H1 (cell line): ENCODE measurements at regions not wholly inside any gene's neighbourhood (a gene's known extent, or its start where the extent isn't known, plus 50 kb on each side); places are given as distances from the start of the nearest gene placed in this dataset.

Experiments used
- CTCF ChIA-PET: fragments of 300-600 bp; sonication (Branson Sonifier 250); formaldehyde crosslinking; loops from one replicate; lab custom pipeline; 2021; ENCODE audit not compliant: partially characterized antibody; lab: Charles Lee
- POLR2A ChIA-PET: fragments of 300-600 bp; sonication (Branson Sonifier 250); formaldehyde crosslinking; loops from one replicate; lab custom pipeline; 2021; ENCODE audit warnings: inconsistent platforms; ENCODE audit not compliant: partially characterized antibody; lab: Charles Lee
- DNase-seq, 2 experiments: peaks; one replicate each; pipeline versions ENCODE4 v3.0.0 to v3.0.0-alpha.2; 2010 to 2022; ENCODE audit warnings: low spot score in 2 of 2, low read depth in 1 of 2, mixed read lengths in 1 of 2
- FAIRE-seq: peaks from 2 replicates; lab custom pipeline; 2011; peaks lifted over from hg19 to GRCh38; lab: Jason Lieb, UNC
- H2AFZ ChIP-seq: 2 replicates; pipeline ENCODE4 v1.8.1; 2012; ENCODE audit warnings: low read length, inconsistent platforms
- H2AK5ac ChIP-seq: 2 replicates; pipeline ENCODE4 v1.6.1; 2013; ENCODE audit warnings: low read depth, low read length
- H2BK120ac ChIP-seq: replicated peaks from 2 replicates; pipeline ENCODE3; 2013; ENCODE audit warnings: low read depth, low read length, inconsistent platforms
- H2BK12ac ChIP-seq: 2 replicates; pipeline ENCODE4 v1.6.1; 2013; ENCODE audit warnings: low read depth, low read length
- H2BK15ac ChIP-seq: 2 replicates; pipeline ENCODE4 v1.6.1; 2013; ENCODE audit warnings: low read length
- H2BK20ac ChIP-seq: 2 replicates; pipeline ENCODE4 v1.6.1; 2013; ENCODE audit warnings: low read length
- H2BK5ac ChIP-seq: 2 replicates; pipeline ENCODE4 v1.6.1; 2013; ENCODE audit warnings: low read depth, low read length
- H3K14ac ChIP-seq: 2 replicates; pipeline ENCODE4 v1.6.1; 2013; ENCODE audit warnings: inconsistent platforms; ENCODE audit not compliant: insufficient read length
- H3K18ac ChIP-seq: 2 replicates; pipeline ENCODE4 v1.6.1; 2013; ENCODE audit warnings: low read length; ENCODE audit errors: extremely low read depth
- H3K23ac ChIP-seq: 2 replicates; pipeline ENCODE4 v1.6.1; 2013; ENCODE audit warnings: inconsistent platforms; ENCODE audit not compliant: insufficient read length
- H3K23me2 ChIP-seq: 2 replicates; pipeline ENCODE4 v1.6.1; 2013; ENCODE audit warnings: low read depth, low read length
- H3K27ac ChIP-seq: 2 replicates; pipeline ENCODE4 v1.6.1; 2011; ENCODE audit warnings: low read depth, low read length, inconsistent platforms
- H3K27me3 ChIP-seq, 4 experiments: replicated peaks in 1 of 4; 1 replicate in 1 of 4; 2 replicates in 3 of 4; pipeline versions ENCODE4 v1.6.1 to v1.8.1; 2011 to 2013; ENCODE audit warnings: low read length in 3 of 4, mild to moderate bottlenecking in 3 of 4, inconsistent platforms in 2 of 4, mixed read lengths in 2 of 4, moderate library complexity in 1 of 4; ENCODE audit not compliant: control insufficient read depth in 3 of 4, insufficient read depth in 3 of 4; ENCODE audit errors: extremely low read depth in 1 of 4
- H3K36me3 ChIP-seq, 4 experiments: 2 replicates each; pipeline versions ENCODE4 v1.6.1 to v1.8.1; 2011 to 2013; ENCODE audit warnings: mild to moderate bottlenecking in 4 of 4, low read length in 3 of 4, moderate library complexity in 2 of 4, control low read depth in 1 of 4, inconsistent platforms in 1 of 4; ENCODE audit not compliant: insufficient read depth in 4 of 4, control insufficient read depth in 2 of 4
- H3K4ac ChIP-seq: replicated peaks from 2 replicates; pipeline ENCODE3; 2013; ENCODE audit warnings: low read length, low read depth, mixed read lengths, inconsistent platforms; ENCODE audit not compliant: insufficient read length
- H3K4me1 ChIP-seq, 4 experiments: replicated peaks in 1 of 4; 1 replicate in 1 of 4; 2 replicates in 3 of 4; pipeline versions ENCODE4 v1.6.1 to v1.8.1; 2011 to 2013; ENCODE audit warnings: low read length in 3 of 4, inconsistent platforms in 2 of 4, mixed read lengths in 1 of 4; ENCODE audit not compliant: insufficient read depth in 4 of 4, control insufficient read depth in 3 of 4
- H3K4me2 ChIP-seq, 2 experiments: 2 replicates each; pipeline versions ENCODE4 v1.6.1 to v1.8.1; 2011 to 2013; ENCODE audit warnings: low read depth in 2 of 2, low read length in 2 of 2, control low read depth in 1 of 2, inconsistent platforms in 1 of 2, mild to moderate bottlenecking in 1 of 2; ENCODE audit not compliant: insufficient read depth in 1 of 2
- H3K4me3 ChIP-seq, 4 experiments: fragments of 200-600, 300-600 bp in 1 of 4; sonication (generic), shearing (Covaris generic), sonication (Bioruptor Twin) in 1 of 4; 2 replicates each; pipeline versions ENCODE4 v1.5.1 to v1.8.1; 2011 to 2016; ENCODE audit warnings: low read length in 4 of 4, low read depth in 3 of 4, control low read depth in 2 of 4, inconsistent platforms in 2 of 4, mild to moderate bottlenecking in 2 of 4, mixed read lengths in 1 of 4, moderate library complexity in 1 of 4; ENCODE audit not compliant: insufficient read depth in 2 of 4; ENCODE audit errors: extremely low read depth in 1 of 4
- H3K56ac ChIP-seq: replicated peaks from 2 replicates; pipeline ENCODE3; 2013; ENCODE audit warnings: low read depth, mild to moderate bottlenecking, mixed read lengths, low read length, inconsistent platforms; ENCODE audit not compliant: insufficient read length
- H3K79me1 ChIP-seq: 2 replicates; pipeline ENCODE4 v1.6.1; 2013; ENCODE audit warnings: low read depth, low read length, control low read depth
- H3K79me2 ChIP-seq, 2 experiments: 2 replicates each; pipeline versions ENCODE4 v1.6.1 to v1.8.1; 2012 to 2013; ENCODE audit warnings: low read length in 2 of 2, mild to moderate bottlenecking in 2 of 2, inconsistent platforms in 1 of 2; ENCODE audit not compliant: insufficient read depth in 2 of 2, control insufficient read depth in 1 of 2
- H3K9ac ChIP-seq, 4 experiments: replicated peaks in 1 of 4; 1 replicate in 1 of 4; 2 replicates in 3 of 4; pipeline versions ENCODE4 v1.6.1 to v1.8.1; 2011 to 2013; ENCODE audit warnings: low read depth in 3 of 4, low read length in 3 of 4, control low read depth in 2 of 4, mild to moderate bottlenecking in 2 of 4, moderate library complexity in 2 of 4, inconsistent platforms in 1 of 4; ENCODE audit errors: extremely low read depth in 1 of 4
- H3K9me3 ChIP-seq, 2 experiments: 2 replicates each; pipeline versions ENCODE4 v1.6.1 to v1.8.1; 2012 to 2013; ENCODE audit warnings: mild to moderate bottlenecking in 2 of 2, moderate library complexity in 2 of 2, control low read depth in 1 of 2, inconsistent platforms in 1 of 2, low read depth in 1 of 2, low read length in 1 of 2, mixed read lengths in 1 of 2; ENCODE audit not compliant: insufficient read depth in 2 of 2
- H4K20me1 ChIP-seq, 2 experiments: replicated peaks in 1 of 2; 2 replicates each; pipeline versions ENCODE3 to v1.8.1; 2011 to 2013; ENCODE audit warnings: inconsistent platforms in 2 of 2, low read length in 2 of 2, mild to moderate bottlenecking in 1 of 2; ENCODE audit not compliant: insufficient read depth in 2 of 2, control insufficient read depth in 1 of 2
- H4K5ac ChIP-seq: 2 replicates; pipeline ENCODE4 v1.6.1; 2013; ENCODE audit warnings: low read length, low read depth, mixed read lengths, inconsistent platforms; ENCODE audit not compliant: insufficient read length
- H4K8ac ChIP-seq: 2 replicates; pipeline ENCODE4 v1.8.0; 2013; ENCODE audit warnings: mild to moderate bottlenecking, moderate library complexity, low read length, inconsistent platforms; ENCODE audit not compliant: insufficient read depth; ENCODE audit errors: extremely low read depth
- H4K91ac ChIP-seq: replicated peaks from 2 replicates; pipeline ENCODE3; 2013; ENCODE audit warnings: low read length, mixed read lengths, inconsistent platforms; ENCODE audit not compliant: insufficient read length
- WGBS, 2 experiments: shearing (Covaris generic) in 1 of 2; methylation state at CpG; one replicate each; pipeline versions ENCODE4 v1.1.6 to v1.1.7; 2013 to 2015; ENCODE audit warnings: low lambda C conversion rate in 2 of 2, mixed read lengths in 2 of 2, inconsistent platforms in 1 of 2, low coverage in 1 of 2, missing lambda C conversion rate in 1 of 2; ENCODE audit not compliant: insufficient replicate concordance in 2 of 2, insufficient coverage in 1 of 2, insufficient read length in 1 of 2; ENCODE audit errors: extremely low coverage in 1 of 2, missing lambda C conversion rate in 1 of 2; 5-methylcytosine and 5-hydroxymethylcytosine counted together
- TF ChIP-seq, protein P1 (sequence below): IDR thresholded peaks from 2 replicates; pipeline ENCODE4 v1.6.1; 2012; ENCODE audit warnings: inconsistent platforms

- Histone ChIP-seq H3K27me3 (no peaks in the 10 kb centered on the region), H3K18ac (no peak overlapping the region), H3K23me2 (no peaks in the 10 kb centered on the region), H3K4ac (no peak overlapping the region), H2BK12ac (no peak overlapping the region), H4K5ac (no peak overlapping the region), H2BK120ac (no peak overlapping the region), H2AFZ (no peak overlapping the region), H3K4me1 (peaks cover 0 to 2% (median 0%) of the 10 kb centered on the region in 4 experiments; a peak in 1 of 7 replicates), H3K14ac (no peak overlapping the region), H4K91ac (no peak overlapping the region), H3K9me3 (no peaks in the 10 kb centered on the region), H2AK5ac (no peak overlapping the region), H3K56ac (no peak overlapping the region), H4K8ac (no peak overlapping the region), H2BK5ac (no peak overlapping the region), H3K27ac (no peak overlapping the region), H3K23ac (no peak overlapping the region), H4K20me1 (no peaks in the 10 kb centered on the region), H3K9ac (no peak overlapping the region), H2BK15ac (no peak overlapping the region), H2BK20ac (no peak overlapping the region), H3K36me3 (no peaks in the 10 kb centered on the region), H3K4me3 (no peak overlapping the region), H3K79me1 (no peaks in the 10 kb centered on the region), H3K79me2 (no peaks in the 10 kb centered on the region), H3K4me2 (no peak overlapping the region)
- FAIRE-seq (no peak), DNase-seq (no peak)
- WGBS, 2 experiments: 73% methylated on average over 6 of the region's 6 CpGs; no CpG with 5 or more reads in 1 of the 2 experiments
- ChIA-PET POLR2A (no interaction called here), CTCF (interaction anchor here (2.4 kb wide), 1 partner anchor 8 kb away, joined by 6 read pairs; no protein-coding TSS in a partner anchor)
- TF ChIP-seq, protein P1, sequence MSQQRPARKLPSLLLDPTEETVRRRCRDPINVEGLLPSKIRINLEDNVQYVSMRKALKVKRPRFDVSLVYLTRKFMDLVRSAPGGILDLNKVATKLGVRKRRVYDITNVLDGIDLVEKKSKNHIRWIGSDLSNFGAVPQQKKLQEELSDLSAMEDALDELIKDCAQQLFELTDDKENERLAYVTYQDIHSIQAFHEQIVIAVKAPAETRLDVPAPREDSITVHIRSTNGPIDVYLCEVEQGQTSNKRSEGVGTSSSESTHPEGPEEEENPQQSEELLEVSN: no peak
These were observed 97.0 kb downstream of the MID1IP1 start for GRCh38 chrX:38898261-38898660.
